ENCODE measurements at regions not wholly inside any gene's neighbourhood (a gene's known extent, or its start where the extent isn't known, plus 50 kb on each side); places are given as distances from the start of the nearest gene placed in this dataset.

DNA sequence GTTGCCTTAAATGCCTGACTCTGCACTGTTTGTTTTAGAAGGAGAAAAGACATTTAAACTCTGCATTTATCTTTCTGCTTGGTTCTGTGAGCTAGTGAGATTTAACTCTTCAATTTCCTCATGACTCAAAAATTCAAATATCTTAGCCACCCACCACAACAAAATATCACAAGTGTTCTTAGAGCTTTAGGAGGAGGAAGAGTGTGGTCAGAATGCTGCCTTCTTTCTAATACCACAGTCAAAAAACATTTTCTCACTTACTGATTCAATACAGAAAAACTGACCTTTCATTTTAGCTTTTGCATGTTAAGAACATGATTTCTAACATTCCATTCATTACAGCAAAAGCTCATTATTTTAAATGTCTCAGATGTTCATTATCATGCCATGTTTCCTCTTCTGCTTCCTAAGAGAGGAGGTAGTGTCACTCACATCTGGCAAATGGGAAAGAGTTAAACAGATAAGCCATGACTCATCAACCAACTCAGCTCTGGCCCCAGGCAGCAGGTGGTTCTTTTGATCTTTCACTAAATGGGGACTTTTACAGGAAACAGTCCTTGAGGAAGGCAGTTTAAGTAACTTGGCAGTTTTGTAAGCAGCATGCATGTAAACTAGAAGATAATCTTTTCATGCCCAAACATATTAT, 56.4 kb upstream of the RNU6-8 start:
- intact Hi-C loops (cut with DNase I; ENCODE audit: low total_unique reads), result loop anchor here (5.0 to 10.0 kb wide), 2 partner anchors 208 to 845 kb away; no protein-coding TSS in a partner anchor
- TF ChIP-seq POLR2A (IDR thresholded peaks at IDR 0.05), result no peak
- no peak for TF ChIP-seq POLR2AphosphoS5 (IDR thresholded peaks at IDR 0.05)
- TF ChIP-seq, protein P1, sequence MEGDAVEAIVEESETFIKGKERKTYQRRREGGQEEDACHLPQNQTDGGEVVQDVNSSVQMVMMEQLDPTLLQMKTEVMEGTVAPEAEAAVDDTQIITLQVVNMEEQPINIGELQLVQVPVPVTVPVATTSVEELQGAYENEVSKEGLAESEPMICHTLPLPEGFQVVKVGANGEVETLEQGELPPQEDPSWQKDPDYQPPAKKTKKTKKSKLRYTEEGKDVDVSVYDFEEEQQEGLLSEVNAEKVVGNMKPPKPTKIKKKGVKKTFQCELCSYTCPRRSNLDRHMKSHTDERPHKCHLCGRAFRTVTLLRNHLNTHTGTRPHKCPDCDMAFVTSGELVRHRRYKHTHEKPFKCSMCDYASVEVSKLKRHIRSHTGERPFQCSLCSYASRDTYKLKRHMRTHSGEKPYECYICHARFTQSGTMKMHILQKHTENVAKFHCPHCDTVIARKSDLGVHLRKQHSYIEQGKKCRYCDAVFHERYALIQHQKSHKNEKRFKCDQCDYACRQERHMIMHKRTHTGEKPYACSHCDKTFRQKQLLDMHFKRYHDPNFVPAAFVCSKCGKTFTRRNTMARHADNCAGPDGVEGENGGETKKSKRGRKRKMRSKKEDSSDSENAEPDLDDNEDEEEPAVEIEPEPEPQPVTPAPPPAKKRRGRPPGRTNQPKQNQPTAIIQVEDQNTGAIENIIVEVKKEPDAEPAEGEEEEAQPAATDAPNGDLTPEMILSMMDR (IDR thresholded peaks at IDR 0.05), result no peak
- TF ChIP-seq EP300 (IDR thresholded peaks at IDR 0.05; ENCODE audit: low read depth), result no peak
- no peak for DNase-seq
- Histone ChIP-seq H3K9me3 (peaks cover 12 to 13% of the 10 kb centered on the region in 2 donors), H3K4me3 (no peak overlapping the region), H3K4me1 (peaks cover 8 to 26% (median 10%) of the 10 kb centered on the region in 4 donors), H3K27ac (peak overlapping the region in 1 of 4 donors; percentile 39), H3K36me3 (no peaks in the 10 kb centered on the region), H3K27me3 (no peaks in the 10 kb centered on the region)
- in situ Hi-C loops (cut with MboI; ENCODE audit: low pct_ligation_motif_present in 1 of 4, low pct_unique_long_range_greater_than_20kb in 1 of 4, low sequenced_read_pairs in 3 of 4), result loop anchor here (5.0 to 25.0 kb wide), 8 partner anchors 185 to 745 kb away; partner anchors contain the start of gene ARHGAP5 (in 1 of the 4)

DNA sequence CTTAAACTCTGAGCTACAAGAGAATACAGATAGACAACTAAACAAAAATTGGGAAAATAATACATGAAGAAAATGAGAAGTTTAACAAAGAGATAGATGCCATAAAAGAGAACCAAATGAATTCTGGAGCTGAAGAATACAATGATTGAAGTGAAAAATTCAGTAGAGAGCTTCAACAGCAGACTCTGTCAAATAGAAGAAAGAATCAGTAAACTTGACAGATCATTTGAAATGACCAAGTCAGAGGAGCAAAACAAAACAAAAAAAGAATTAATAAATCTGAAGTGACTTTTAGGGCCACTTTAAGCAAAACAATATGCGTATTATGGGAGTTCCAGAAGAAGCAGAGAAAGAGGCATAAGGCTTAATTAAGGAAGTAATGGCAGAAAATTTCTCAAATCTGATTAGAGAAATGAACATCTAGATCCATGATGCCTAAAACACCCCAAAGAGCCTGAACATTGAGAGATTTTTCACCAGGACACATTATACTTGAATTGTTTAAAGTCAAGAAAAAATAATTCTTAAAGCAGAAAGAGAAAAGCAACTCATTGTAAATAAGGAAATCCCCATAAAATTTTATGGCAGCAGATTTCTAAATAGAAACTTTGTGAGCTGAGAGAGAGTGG, 61.0 kb upstream of the RNU6-8 start:
- no peaks in the 10 kb centered on the region for H3K36me3 ChIP-seq
- no peak overlapping the region for H3K27ac ChIP-seq
- TF ChIP-seq POLR2AphosphoS5 (IDR thresholded peaks at IDR 0.05), result no peak
- TF ChIP-seq, protein P1 (IDR thresholded peaks at IDR 0.05), result no peak
- TF ChIP-seq EP300 (IDR thresholded peaks at IDR 0.05; ENCODE audit: low read depth), result no peak
- no peak for TF ChIP-seq POLR2A (IDR thresholded peaks at IDR 0.05)
- WGBS, 2 donors (ENCODE audit: low coverage in 1 of 2), result 50 to 83% methylated on average over 1 of the region's 1 CpG
- no peak for DNase-seq
- intact Hi-C loops (cut with DNase I; ENCODE audit: low total_unique reads), result no loop called here
- H3K4me1 ChIP-seq, result peaks cover 0 to 8% (median 2%) of the 10 kb centered on the region in 4 donors
- no peak overlapping the region for H3K4me3 ChIP-seq
- in situ Hi-C loops (cut with MboI; ENCODE audit: low pct_ligation_motif_present in 1 of 4, low pct_unique_long_range_greater_than_20kb in 1 of 4, low sequenced_read_pairs in 3 of 4), result loop anchor here in 1 of 4 donors (25.0 kb wide), 1 partner anchor 327 kb away; no protein-coding TSS in a partner anchor
- H3K27me3 ChIP-seq, result no peaks in the 10 kb centered on the region
- peaks cover 18 to 22% of the 10 kb centered on the region in 2 donors for H3K9me3 ChIP-seq

DNA sequence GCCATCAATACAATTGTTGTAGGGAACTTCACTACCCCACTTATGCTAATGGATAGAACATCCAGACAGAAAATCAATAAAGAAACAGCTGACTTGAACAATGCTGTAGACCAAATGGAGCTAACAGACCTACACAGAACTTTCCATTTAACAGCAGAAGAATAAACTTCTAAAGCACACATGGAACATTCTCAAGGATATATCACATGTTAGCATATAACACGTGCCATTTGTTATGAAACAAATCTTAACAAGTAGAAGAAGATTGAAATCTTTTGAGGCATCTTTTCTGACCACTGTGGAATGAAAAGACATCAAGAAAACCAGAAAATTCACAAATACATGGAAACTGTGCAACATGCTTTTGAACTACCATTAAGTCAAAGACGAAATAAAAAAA, 62.5 kb upstream of the RNU6-8 start:
- intact Hi-C loops (cut with DNase I; ENCODE audit: low total_unique reads), result no loop called here
- 83 to 87% methylated on average over 2 of the region's 2 CpGs for WGBS, 2 donors (ENCODE audit: low coverage in 1 of 2)
- Histone ChIP-seq H3K4me1 (no peaks in the 10 kb centered on the region), H3K36me3 (no peaks in the 10 kb centered on the region), H3K27ac (no peak overlapping the region), H3K4me3 (no peak overlapping the region), H3K9me3 (peaks cover 18 to 22% of the 10 kb centered on the region in 2 donors), H3K27me3 (no peaks in the 10 kb centered on the region)
- in situ Hi-C loops (cut with MboI; ENCODE audit: low pct_ligation_motif_present in 1 of 4, low pct_unique_long_range_greater_than_20kb in 1 of 4, low sequenced_read_pairs in 3 of 4), result loop anchor here in 1 of 4 donors (25.0 kb wide), 1 partner anchor 328 kb away; no protein-coding TSS in a partner anchor
- TF ChIP-seq POLR2A (IDR thresholded peaks at IDR 0.05) (no peak), EP300 (IDR thresholded peaks at IDR 0.05; ENCODE audit: low read depth) (no peak)
- TF ChIP-seq, protein P1 (IDR thresholded peaks at IDR 0.05), result no peak
- no peak for DNase-seq

DNA sequence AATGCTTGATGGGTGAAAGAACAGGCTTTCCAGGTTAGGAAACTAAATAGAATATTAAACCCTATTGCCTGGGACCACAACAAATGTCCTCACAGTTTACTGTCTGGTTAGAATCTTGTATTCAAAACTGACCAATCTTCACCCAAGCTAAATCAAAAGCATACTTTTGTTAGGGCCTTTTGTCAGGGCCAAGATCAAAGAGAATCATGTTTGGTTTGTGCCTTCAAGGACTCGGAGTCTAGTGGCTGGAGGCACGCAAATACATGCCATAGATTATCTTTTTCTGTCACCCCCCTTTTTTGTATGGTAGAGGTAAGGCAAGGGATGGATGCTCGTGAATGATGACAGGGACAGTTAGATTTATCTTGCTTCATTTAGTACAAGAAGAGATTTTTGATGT, 51.1 kb upstream of the AKAP6 start:
- WGBS, 2 donors (ENCODE audit: low coverage in 1 of 2), result 79 to 83% methylated on average over 1 to 3 of the region's 3 CpGs
- in situ Hi-C loops (cut with MboI; ENCODE audit: low pct_ligation_motif_present in 1 of 4, low pct_unique_long_range_greater_than_20kb in 1 of 4, low sequenced_read_pairs in 3 of 4), result no loop called here

More for the DNA sequence above, 51.1 kb upstream of the AKAP6 start:
- TF ChIP-seq POLR2AphosphoS5 (IDR thresholded peaks at IDR 0.05) (no peak), EP300 (IDR thresholded peaks at IDR 0.05; ENCODE audit: low read depth) (no peak), POLR2A (IDR thresholded peaks at IDR 0.05) (no peak)
- TF ChIP-seq, protein P1 (IDR thresholded peaks at IDR 0.05), result no peak
- H3K4me1 ChIP-seq, result no peaks in the 10 kb centered on the region
- DNase-seq, result no peak
- no peak overlapping the region for H3K27ac ChIP-seq
- no peaks in the 10 kb centered on the region for H3K9me3 ChIP-seq
- no peak overlapping the region for H3K4me3 ChIP-seq
- no peaks in the 10 kb centered on the region for H3K36me3 ChIP-seq
- no peaks in the 10 kb centered on the region for H3K27me3 ChIP-seq
- intact Hi-C loops (cut with DNase I; ENCODE audit: low total_unique reads), result no loop called here

All from transverse colon (tissue), 4 donors.